Retinal pigment epithelial cell (primary cell): ENCODE measurements at regions not wholly inside any gene's neighbourhood (a gene's known extent, or its start where the extent isn't known, plus 50 kb on each side); places are given as distances from the start of the nearest gene placed in this dataset.

Source experiments
- DNase-seq: peaks from one replicate; pipeline ENCODE4 v3.0.0-alpha.2; 2010; ENCODE audit warnings: low read depth
- H3K4me3 ChIP-seq: 2 replicates; pipeline ENCODE4 v1.5.1; 2011; ENCODE audit warnings: mild to moderate bottlenecking, low read length, control low read depth, moderate library complexity
- TF ChIP-seq, protein P1 (sequence below): conservative IDR thresholded peaks from 2 replicates; pipeline ENCODE4 v1.5.1; 2011; ENCODE audit warnings: low read depth, low read length, control low read depth, inconsistent platforms

DNA sequence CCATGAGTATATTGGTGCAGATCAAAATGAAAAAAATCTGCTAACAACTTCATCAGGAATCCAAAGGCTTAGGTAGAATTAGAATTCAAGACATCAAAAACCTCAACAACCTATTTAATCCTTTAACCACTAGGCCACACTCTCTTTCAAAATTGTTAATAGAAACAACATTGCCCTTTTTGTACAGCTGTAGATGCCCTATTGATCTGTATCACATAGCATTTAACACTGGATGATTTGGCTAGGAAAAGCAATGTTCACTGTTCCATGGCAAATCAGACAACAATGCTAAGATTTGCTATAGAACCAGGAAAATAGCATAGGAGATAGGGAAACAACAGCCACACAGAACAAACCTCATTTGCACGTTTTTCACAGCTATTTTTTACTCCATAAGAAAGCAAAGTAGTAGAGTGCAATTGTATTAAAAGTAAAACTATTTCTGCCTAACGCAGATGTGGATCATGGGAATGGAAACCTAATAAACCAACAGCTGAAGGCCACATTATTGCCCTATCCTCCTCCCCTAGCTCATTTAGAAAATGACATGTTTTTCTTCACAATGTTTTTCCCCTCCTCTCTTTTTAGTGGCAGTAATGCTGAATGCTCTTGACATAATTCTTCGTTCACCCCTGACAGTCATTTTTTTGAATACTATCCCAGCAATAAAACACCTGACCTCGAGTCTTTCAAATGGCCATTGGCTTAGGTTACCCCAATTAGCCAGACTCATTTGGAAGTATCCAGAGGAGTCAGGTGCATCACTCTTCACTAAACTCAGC, 373.0 kb upstream of the CCNH start:
- no peak for DNase-seq
- no peak overlapping the region for H3K4me3 ChIP-seq
- TF ChIP-seq, protein P1, sequence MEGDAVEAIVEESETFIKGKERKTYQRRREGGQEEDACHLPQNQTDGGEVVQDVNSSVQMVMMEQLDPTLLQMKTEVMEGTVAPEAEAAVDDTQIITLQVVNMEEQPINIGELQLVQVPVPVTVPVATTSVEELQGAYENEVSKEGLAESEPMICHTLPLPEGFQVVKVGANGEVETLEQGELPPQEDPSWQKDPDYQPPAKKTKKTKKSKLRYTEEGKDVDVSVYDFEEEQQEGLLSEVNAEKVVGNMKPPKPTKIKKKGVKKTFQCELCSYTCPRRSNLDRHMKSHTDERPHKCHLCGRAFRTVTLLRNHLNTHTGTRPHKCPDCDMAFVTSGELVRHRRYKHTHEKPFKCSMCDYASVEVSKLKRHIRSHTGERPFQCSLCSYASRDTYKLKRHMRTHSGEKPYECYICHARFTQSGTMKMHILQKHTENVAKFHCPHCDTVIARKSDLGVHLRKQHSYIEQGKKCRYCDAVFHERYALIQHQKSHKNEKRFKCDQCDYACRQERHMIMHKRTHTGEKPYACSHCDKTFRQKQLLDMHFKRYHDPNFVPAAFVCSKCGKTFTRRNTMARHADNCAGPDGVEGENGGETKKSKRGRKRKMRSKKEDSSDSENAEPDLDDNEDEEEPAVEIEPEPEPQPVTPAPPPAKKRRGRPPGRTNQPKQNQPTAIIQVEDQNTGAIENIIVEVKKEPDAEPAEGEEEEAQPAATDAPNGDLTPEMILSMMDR, result no peak

GRCh38 chr5:87784879-87785495, 372.3 kb upstream of the CCNH start:
- TF ChIP-seq, protein P1, result no peak
- no peak for DNase-seq
- H3K4me3 ChIP-seq, result no peak overlapping the region

- no peak for DNase-seq
- TF ChIP-seq, protein P1, result no peak
- no peak overlapping the region for H3K4me3 ChIP-seq
These were observed 371.6 kb upstream of the CCNH start for GRCh38 chr5:87784311-87784710.

- TF ChIP-seq, protein P1, result no peak
- DNase-seq, result no peak
- no peak overlapping the region for H3K4me3 ChIP-seq
These were observed 370.2 kb upstream of the CCNH start for GRCh38 chr5:87782916-87783315.

DNA sequence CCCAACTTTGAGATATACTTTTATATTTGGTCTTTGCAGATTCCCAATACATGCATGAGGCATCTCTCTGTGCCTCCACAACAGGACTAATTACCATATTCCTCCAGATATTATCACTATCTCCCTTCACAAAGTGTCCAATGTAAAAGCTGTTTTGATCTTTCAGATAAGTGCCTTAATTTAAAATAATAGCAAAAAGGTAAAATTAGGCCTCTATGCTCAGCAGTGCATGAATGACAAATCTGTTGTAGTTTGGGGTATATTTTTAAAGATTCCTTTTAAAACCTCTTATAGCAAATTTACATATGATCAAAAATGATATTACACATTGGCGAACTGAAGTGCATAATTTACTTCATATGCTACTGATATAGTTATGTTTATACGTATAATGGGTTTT, 369.2 kb upstream of the CCNH start:
- TF ChIP-seq, protein P1, result no peak
- no peak for DNase-seq
- no peak overlapping the region for H3K4me3 ChIP-seq

- DNase-seq, result peak; percentile 39
- no peak overlapping the region for H3K4me3 ChIP-seq
- TF ChIP-seq, protein P1, result peak; percentile 85
These were observed 368.4 kb upstream of the CCNH start for GRCh38 chr5:87780831-87781760.
